ENCODE measurements at regions not wholly inside any gene's neighbourhood (a gene's known extent, or its start where the extent isn't known, plus 50 kb on each side); places are given as distances from the start of the nearest gene placed in this dataset.

- H3K4me1 Mint-ChIP-seq: no peaks in the 10 kb centered on the region
Observed at GRCh38 chr12:46558677-46559076, 186.1 kb upstream of the SLC38A2 start.

DNA sequence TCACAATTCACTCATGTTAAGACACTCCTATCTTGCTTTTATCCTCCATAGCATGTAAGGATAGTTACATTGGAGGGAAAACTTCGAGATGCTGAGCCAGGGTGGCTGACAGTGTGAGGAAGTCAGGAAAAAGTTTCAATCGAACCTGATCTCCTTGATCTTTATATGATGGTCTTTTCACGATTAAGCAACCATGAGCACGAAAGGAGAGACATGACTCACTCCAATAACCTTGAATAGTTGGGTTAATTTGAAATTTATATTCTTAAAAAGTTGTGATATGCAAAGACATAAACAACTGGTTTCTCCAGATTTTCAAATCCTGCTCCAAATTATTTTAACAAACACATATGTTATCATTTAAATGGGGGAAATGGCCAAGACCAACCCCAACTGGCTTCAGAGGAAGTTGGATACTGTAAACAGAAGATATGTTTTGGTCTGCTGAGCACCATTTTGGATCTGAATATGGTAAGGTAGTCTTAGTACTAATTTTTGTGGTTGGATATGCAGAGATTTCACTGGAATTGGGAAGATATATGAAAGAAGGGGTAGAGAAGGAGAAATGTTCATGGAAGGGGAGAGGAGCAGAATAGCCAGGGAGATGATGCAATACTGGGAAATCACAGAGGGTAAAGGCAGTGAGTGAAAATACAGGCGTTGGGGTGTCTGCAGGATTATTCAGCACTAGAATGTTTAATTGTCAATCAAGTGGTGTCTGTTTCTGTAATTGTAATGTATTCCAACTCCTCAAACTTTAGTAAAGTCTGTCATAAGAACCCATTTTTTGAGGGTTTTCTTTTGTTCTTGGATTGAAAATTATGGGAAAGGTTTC, 185.2 kb upstream of the SLC38A2 start:
- DNase-seq (no peak), ATAC-seq (ENCODE audit: low read depth) (no peak)
- no peaks in the 10 kb centered on the region for H3K4me1 Mint-ChIP-seq
- H3K27me3 Mint-ChIP-seq: no peaks in the 10 kb centered on the region
- TF ChIP-seq CTCF (IDR thresholded peaks at IDR 0.05): no peak
- no peak overlapping the region for H3K27ac Mint-ChIP-seq
- no peak overlapping the region for H3K4me3 Mint-ChIP-seq
- no peaks in the 10 kb centered on the region for H3K9me3 Mint-ChIP-seq
- intact Hi-C loops (cut with micrococcal nuclease): no loop called here
- ChIA-PET POLR2A (no interaction called here), CTCF (no interaction called here)
- no peaks in the 10 kb centered on the region for H3K36me3 Mint-ChIP-seq (ENCODE audit: low read depth)

More at GRCh38 chr12:46558677-46559076, 186.1 kb upstream of the SLC38A2 start:
- Mint-ChIP-seq H3K36me3 (ENCODE audit: low read depth) (no peaks in the 10 kb centered on the region), H3K27me3 (no peaks in the 10 kb centered on the region), H3K9me3 (peaks cover 2% of the 10 kb centered on the region), H3K4me3 (no peak overlapping the region), H3K27ac (no peak overlapping the region)
- no peak for TF ChIP-seq CTCF (IDR thresholded peaks at IDR 0.05)
- ChIA-PET CTCF (no interaction called here), POLR2A (no interaction called here)
- DNase-seq: no peak
- ATAC-seq (ENCODE audit: low read depth): no peak
- intact Hi-C loops (cut with micrococcal nuclease): no loop called here

GRCh38 chr12:46556819-46557524, 184.4 kb upstream of the SLC38A2 start:
- ATAC-seq (ENCODE audit: low read depth) (no peak), DNase-seq (no peak)
- ChIA-PET POLR2A (no interaction called here), CTCF (no interaction called here)
- Mint-ChIP-seq H3K9me3 (no peaks in the 10 kb centered on the region), H3K36me3 (ENCODE audit: low read depth) (no peaks in the 10 kb centered on the region), H3K4me1 (no peaks in the 10 kb centered on the region), H3K27ac (no peak overlapping the region), H3K4me3 (no peak overlapping the region), H3K27me3 (no peaks in the 10 kb centered on the region)
- intact Hi-C loops (cut with micrococcal nuclease): no loop called here
- TF ChIP-seq CTCF (IDR thresholded peaks at IDR 0.05): no peak

DNA sequence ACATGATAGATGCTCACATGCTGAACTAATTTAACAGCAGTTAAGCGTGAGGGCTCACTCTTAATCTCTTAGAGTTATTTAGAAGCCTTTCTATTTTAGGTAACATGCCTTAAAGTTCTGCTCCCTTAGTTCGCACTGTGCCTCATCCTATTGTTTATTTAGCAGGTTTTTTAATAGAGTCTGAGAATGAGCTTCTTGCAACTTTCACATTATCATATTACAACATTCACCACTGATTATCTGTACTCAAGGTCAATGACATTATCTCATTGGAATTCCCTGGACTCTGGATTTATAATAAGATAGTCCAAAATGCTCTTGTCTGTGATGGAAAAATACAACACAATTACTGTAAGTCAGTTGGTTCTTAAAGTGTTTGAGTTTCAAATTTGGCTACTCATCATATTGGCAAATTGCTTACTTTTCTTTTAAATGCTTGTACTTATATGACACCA, 183.6 kb upstream of the SLC38A2 start:
- intact Hi-C loops (cut with micrococcal nuclease): no loop called here
- ChIA-PET CTCF (no interaction called here), POLR2A (no interaction called here)
- H3K27me3 Mint-ChIP-seq: no peaks in the 10 kb centered on the region
- H3K27ac Mint-ChIP-seq: no peak overlapping the region
- ATAC-seq (ENCODE audit: low read depth): no peak
- H3K36me3 Mint-ChIP-seq (ENCODE audit: low read depth): no peaks in the 10 kb centered on the region
- H3K4me1 Mint-ChIP-seq: no peaks in the 10 kb centered on the region
- no peaks in the 10 kb centered on the region for H3K9me3 Mint-ChIP-seq
- no peak overlapping the region for H3K4me3 Mint-ChIP-seq
- DNase-seq: no peak
- TF ChIP-seq CTCF (IDR thresholded peaks at IDR 0.05): no peak

DNA sequence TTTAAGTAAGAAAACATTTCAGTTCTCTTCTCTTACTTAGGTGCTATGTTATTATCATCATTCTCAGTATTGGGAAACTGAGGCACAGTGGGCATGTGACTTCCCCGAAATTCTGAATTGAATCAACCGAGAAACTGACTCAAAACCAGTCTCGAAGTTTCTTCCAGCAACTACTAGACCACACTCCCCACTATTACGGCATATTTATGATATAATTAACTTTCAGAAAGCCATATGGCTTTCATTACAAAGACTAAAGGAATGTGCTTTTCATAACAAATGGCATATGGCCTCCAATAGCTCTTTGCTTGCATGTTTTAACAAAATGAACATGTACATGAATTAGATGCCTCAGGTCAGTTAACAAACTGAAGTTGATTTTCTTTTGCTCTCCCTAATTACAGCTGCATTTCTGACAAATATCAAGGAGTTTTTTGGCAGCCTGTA, 182.9 kb upstream of the SLC38A2 start:
- H3K27ac Mint-ChIP-seq: no peak overlapping the region
- H3K9me3 Mint-ChIP-seq: no peaks in the 10 kb centered on the region
- no peaks in the 10 kb centered on the region for H3K36me3 Mint-ChIP-seq (ENCODE audit: low read depth)
- intact Hi-C loops (cut with micrococcal nuclease): no loop called here
- ChIA-PET CTCF (no interaction called here), POLR2A (no interaction called here)
- DNase-seq (no peak), ATAC-seq (ENCODE audit: low read depth) (no peak)
- no peaks in the 10 kb centered on the region for H3K27me3 Mint-ChIP-seq
- no peak for TF ChIP-seq CTCF (IDR thresholded peaks at IDR 0.05)
- no peaks in the 10 kb centered on the region for H3K4me1 Mint-ChIP-seq
- H3K4me3 Mint-ChIP-seq: no peak overlapping the region
